Right lobe of liver (tissue), 6 donors: ENCODE measurements at regions not wholly inside any gene's neighbourhood (a gene's known extent, or its start where the extent isn't known, plus 50 kb on each side); places are given as distances from the start of the nearest gene placed in this dataset.
"Not testable (repeated sequence)": the region's sequence is repeated elsewhere in the genome, so short reads cannot be mapped to it uniquely, and the experiment has no call there.

Source experiments
- ATAC-seq, 4 donors: fragments of 200-7000 bp; cut with Tn5 transposase; one replicate each; pipeline ENCODE4 v1.9.1; 2020; ENCODE audit warnings: mild to moderate bottlenecking in 4 of 4, moderate library complexity in 4 of 4
- DNase-seq, 3 donors: peaks; one replicate each; pipeline ENCODE4 v3.0.0-alpha.2; 2020
- H3K27ac ChIP-seq, 3 donors: fragments of 200-600 bp; one replicate each; pipeline ENCODE4 v1.8.0; 2022
- H3K27me3 ChIP-seq, 2 donors: fragments of 200-600 bp; one replicate each; pipeline ENCODE4 v1.8.0; 2022
- H3K36me3 ChIP-seq, 4 donors: fragments of 200-600 bp; sonication (generic) in 1 of 4; one replicate each; pipeline versions ENCODE4 v1.5.1 to v1.8.0; 2017 to 2022; ENCODE audit warnings: control low read depth in 1 of 4
- H3K4me1 ChIP-seq, 4 donors: fragments of 200-600 bp; sonication (generic) in 1 of 4; one replicate each; pipeline versions ENCODE4 v1.5.1 to v1.8.0; 2017 to 2022; ENCODE audit warnings: control low read depth in 1 of 4
- H3K4me3 ChIP-seq, 3 donors: fragments of 200-600 bp; one replicate each; pipeline ENCODE4 v1.8.0; 2022
- H3K9me3 ChIP-seq, 4 donors: fragments of 200-600 bp; sonication (generic) in 1 of 4; one replicate each; pipeline versions ENCODE4 v1.5.1 to v1.8.0; 2017 to 2022; ENCODE audit warnings: control low read depth in 1 of 4
- POLR2A ChIP-seq: fragments of 450-650 bp; IDR thresholded peaks from one replicate; pipeline ENCODE4 v1.6.1; 2017; ENCODE audit warnings: antibody characterized with exemption, mild to moderate bottlenecking
- WGBS: methylation state at CpG from one replicate; pipeline ENCODE4 v1.1.6; 2018; ENCODE audit warnings: low coverage, low lambda C conversion rate; ENCODE audit not compliant: insufficient coverage; ENCODE audit errors: missing lambda C conversion rate; 5-methylcytosine and 5-hydroxymethylcytosine counted together
- intact Hi-C, 2 donors: fragments of 100-400 bp; cut with DNase I; formaldehyde crosslinking; loops; one replicate each; pipeline versions ENCODE4 v1.11.2 to v1.14.1; 2022
- TF ChIP-seq, protein P1 (sequence below), 4 donors: fragments of 200-600 bp in 3 of 4; fragments of 450-650 bp in 1 of 4; IDR thresholded peaks; one replicate each; pipeline versions ENCODE4 v1.5.1 to v1.8.0; 2016 to 2022; ENCODE audit warnings: antibody characterized with exemption in 4 of 4, mild to moderate bottlenecking in 2 of 4
- donor health status: DM: no; HTN: yes; CAD: no.
- donor health status: DM: no; HTN: no; CAD: no.
- donor health status: DM: no; HTN: no; CAD: no.
- donor health status: DM: no; HTN: yes; CAD: no.
- donor health status: DM: no; HTN: yes; CAD: no.

- Histone ChIP-seq H3K27me3 (no peaks in the 10 kb centered on the region), H3K27ac (no peak overlapping the region), H3K4me1 (no peaks in the 10 kb centered on the region), H3K4me3 (no peak overlapping the region), H3K36me3 (no peaks in the 10 kb centered on the region), H3K9me3 (no peaks in the 10 kb centered on the region)
- no CpG with 5 or more reads among the region's 1 CpG for WGBS
- intact Hi-C loops, result no loop called here
- DNase-seq, result no peak
- ATAC-seq, result no peak
- TF ChIP-seq, protein P1, sequence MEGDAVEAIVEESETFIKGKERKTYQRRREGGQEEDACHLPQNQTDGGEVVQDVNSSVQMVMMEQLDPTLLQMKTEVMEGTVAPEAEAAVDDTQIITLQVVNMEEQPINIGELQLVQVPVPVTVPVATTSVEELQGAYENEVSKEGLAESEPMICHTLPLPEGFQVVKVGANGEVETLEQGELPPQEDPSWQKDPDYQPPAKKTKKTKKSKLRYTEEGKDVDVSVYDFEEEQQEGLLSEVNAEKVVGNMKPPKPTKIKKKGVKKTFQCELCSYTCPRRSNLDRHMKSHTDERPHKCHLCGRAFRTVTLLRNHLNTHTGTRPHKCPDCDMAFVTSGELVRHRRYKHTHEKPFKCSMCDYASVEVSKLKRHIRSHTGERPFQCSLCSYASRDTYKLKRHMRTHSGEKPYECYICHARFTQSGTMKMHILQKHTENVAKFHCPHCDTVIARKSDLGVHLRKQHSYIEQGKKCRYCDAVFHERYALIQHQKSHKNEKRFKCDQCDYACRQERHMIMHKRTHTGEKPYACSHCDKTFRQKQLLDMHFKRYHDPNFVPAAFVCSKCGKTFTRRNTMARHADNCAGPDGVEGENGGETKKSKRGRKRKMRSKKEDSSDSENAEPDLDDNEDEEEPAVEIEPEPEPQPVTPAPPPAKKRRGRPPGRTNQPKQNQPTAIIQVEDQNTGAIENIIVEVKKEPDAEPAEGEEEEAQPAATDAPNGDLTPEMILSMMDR (IDR thresholded peaks at IDR 0.05), result no peak
- no peak for TF ChIP-seq POLR2A
These were observed 67.3 kb upstream of the GRB10 start for GRCh38 chr7:50849991-50850390.

- DNase-seq, result no peak
- H3K27me3 ChIP-seq, result no peaks in the 10 kb centered on the region
- H3K27ac ChIP-seq, result no peak overlapping the region
- 31% methylated on average over 2 of the region's 2 CpGs for WGBS
- H3K4me3 ChIP-seq, result no peak overlapping the region
- no peak for ATAC-seq
- no peaks in the 10 kb centered on the region for H3K36me3 ChIP-seq
- intact Hi-C loops, result no loop called here
- H3K9me3 ChIP-seq, result no peaks in the 10 kb centered on the region
- no peaks in the 10 kb centered on the region for H3K4me1 ChIP-seq
- TF ChIP-seq POLR2A, result no peak
- TF ChIP-seq, protein P1 (IDR thresholded peaks at IDR 0.05), result no peak
These were observed 65.5 kb upstream of the GRB10 start for GRCh38 chr7:50848203-50848602.

GRCh38 chr7:50844861-50845260 is 62.2 kb upstream of the GRB10 start:
- H3K4me3 ChIP-seq, DNase-seq, H3K4me1 ChIP-seq, H3K36me3 ChIP-seq, H3K27me3 ChIP-seq, H3K27ac ChIP-seq, intact Hi-C loops, ATAC-seq, H3K9me3 ChIP-seq: not testable (repeated sequence)
- WGBS, result 100% methylated on average over 1 of the region's 7 CpGs

GRCh38 chr7:50842041-50842440 is 59.3 kb upstream of the GRB10 start:
- TF ChIP-seq, protein P1 (IDR thresholded peaks at IDR 0.05), result no peak
- TF ChIP-seq POLR2A, result no peak
- intact Hi-C loops, result no loop called here
- no peak overlapping the region for H3K27ac ChIP-seq
- WGBS, result 82% methylated on average over 5 of the region's 6 CpGs
- no peak overlapping the region for H3K4me3 ChIP-seq
- no peaks in the 10 kb centered on the region for H3K27me3 ChIP-seq
- no peaks in the 10 kb centered on the region for H3K36me3 ChIP-seq
- H3K9me3 ChIP-seq, result no peaks in the 10 kb centered on the region
- no peak for DNase-seq
- no peak for ATAC-seq
- no peaks in the 10 kb centered on the region for H3K4me1 ChIP-seq

- H3K4me3 ChIP-seq, result no peak overlapping the region
- intact Hi-C loops, result no loop called here
- H3K4me1 ChIP-seq, result no peaks in the 10 kb centered on the region
- WGBS, result 58% methylated on average over 10 of the region's 10 CpGs
- no peak for ATAC-seq
- no peaks in the 10 kb centered on the region for H3K9me3 ChIP-seq
- no peaks in the 10 kb centered on the region for H3K36me3 ChIP-seq
- H3K27me3 ChIP-seq, result no peaks in the 10 kb centered on the region
- no peak for DNase-seq
- H3K27ac ChIP-seq, result no peak overlapping the region
- TF ChIP-seq, protein P1 (IDR thresholded peaks at IDR 0.05), result no peak
- TF ChIP-seq POLR2A, result no peak
These were observed 56.1 kb upstream of the GRB10 start for GRCh38 chr7:50838675-50839377.
